NCI-H345 treated with DMSO at 0.1 percent for 48 hours (cell line): ENCODE measurements at regions not wholly inside any gene's neighbourhood (a gene's known extent, or its start where the extent isn't known, plus 50 kb on each side); places are given as distances from the start of the nearest gene placed in this dataset.

Experiments
- DNase-seq: peaks from one replicate; lab custom pipeline; 2025; ENCODE audit not compliant: unreplicated experiment; lab: John Stamatoyannopoulos, UW

GRCh38 chr21:22871692-22872091 lies 1873.5 kb downstream of the NCAM2 start:
- no peak for DNase-seq

GRCh38 chr21:22880573-22880972 lies 1882.4 kb downstream of the NCAM2 start:
- no peak for DNase-seq

DNA sequence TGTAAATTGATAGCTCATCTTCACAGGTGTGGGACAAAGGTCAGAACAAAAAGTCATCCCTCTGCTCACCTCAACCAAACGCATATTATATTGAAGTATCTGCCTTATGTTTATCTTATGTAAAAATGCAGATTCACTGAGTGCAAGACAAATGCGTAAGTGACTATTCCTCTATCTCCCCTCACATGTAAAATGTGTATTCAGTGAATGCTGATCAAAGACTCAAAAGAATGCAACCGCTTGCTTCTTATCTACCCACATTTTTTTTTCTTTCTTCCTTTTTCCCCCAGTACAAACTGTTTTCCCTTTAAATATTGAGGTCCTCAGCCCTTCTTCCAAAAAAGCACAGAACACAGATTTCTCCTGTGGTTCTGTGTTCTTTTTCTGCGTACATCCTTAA lies 1882.9 kb downstream of the NCAM2 start:
- no peak for DNase-seq

- DNase-seq = no peak
Observed at GRCh38 chr21:22885079-22885478, 1886.9 kb downstream of the NCAM2 start.

- DNase-seq = no peak
Observed at GRCh38 chr21:22885614-22886013, 1887.4 kb downstream of the NCAM2 start.

DNA sequence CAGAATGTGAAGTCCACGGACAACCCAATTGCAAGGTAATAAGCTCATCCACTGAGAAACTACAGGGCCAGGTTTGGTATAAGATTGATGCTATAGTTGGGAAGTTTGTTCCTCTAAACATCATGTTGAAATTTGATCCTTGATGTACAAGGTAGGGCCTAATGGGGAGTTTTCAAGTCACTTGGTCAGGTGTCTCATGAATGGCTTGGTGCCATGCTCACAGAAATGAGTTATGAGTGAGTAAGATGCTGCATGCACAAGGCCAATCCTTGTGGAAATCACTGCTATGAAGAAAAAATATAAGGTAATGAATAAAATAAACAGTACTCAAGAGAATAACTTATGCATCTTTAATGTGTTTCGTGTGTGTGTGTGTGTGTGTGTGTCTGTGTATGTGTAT lies 1891.2 kb downstream of the NCAM2 start:
- DNase-seq = no peak

GRCh38 chr21:22890656-22891055 lies 1892.4 kb downstream of the NCAM2 start:
- no peak for DNase-seq

GRCh38 chr21:22892028-22892427 lies 1893.8 kb downstream of the NCAM2 start:
- DNase-seq = no peak

GRCh38 chr21:22892740-22893139 lies 1894.5 kb downstream of the NCAM2 start:
- DNase-seq = no peak

- DNase-seq = no peak
Observed at GRCh38 chr21:22898051-22898665, 1899.9 kb downstream of the NCAM2 start.

DNA sequence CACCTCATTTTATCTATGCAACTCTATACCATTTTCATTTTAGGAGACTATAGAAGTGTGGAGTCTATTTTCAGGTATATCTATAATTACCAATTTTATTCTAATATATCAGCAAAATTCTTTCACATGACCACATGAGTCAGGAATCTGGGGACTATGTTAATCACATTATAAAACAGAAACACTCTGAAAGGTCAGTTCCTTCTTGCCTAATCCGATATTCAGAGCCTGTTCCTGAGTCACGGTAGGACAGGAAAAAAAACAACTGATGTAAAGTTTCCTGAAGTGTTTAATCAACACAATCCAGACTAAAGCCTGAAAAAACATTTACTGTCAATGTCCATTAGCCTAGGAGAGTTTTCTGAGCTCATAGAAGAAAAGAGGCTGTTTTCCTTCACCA lies 1902.3 kb downstream of the NCAM2 start:
- DNase-seq = no peak

DNA sequence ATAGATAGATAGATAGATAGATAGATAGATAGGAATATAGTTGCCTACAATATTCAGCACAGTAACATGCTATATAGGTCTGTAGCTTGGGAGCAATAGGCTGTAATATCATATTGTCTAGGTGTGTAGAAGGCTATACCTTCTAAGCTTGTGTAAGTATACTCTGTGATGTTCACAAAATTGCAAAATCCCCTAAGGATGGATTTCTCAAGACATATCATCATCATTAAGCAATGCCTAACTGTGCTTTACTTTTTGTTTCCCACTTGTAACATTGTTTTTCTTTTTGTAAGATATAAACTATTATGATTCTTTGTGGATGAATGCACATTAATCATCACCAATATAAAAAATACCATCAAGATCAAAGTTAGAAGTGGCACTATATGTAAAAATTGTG lies 1905.6 kb downstream of the NCAM2 start:
- DNase-seq = no peak

GRCh38 chr21:22904385-22904784 lies 1906.2 kb downstream of the NCAM2 start:
- DNase-seq = no peak

DNA sequence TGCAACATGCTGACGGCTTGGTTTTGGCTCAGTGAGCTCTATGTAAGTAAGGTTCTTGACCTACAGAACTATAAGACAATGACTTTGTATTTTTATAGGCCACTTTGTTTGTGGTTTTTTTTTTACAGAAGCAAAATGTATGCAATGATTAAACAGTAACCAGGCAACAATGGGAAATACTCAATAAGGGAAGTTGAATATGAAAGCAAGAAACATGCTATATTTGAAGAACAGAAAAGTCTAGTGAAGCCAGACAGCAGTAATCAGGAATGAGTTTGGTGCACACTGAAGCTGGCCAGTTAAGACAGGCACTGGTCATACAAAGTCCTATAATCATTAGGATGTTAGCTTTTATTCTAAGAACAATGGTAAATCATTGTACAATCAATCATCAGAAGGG lies 1926.8 kb downstream of the NCAM2 start:
- DNase-seq = no peak

- no peak for DNase-seq
Observed at GRCh38 chr21:22927469-22927868, 1929.3 kb downstream of the NCAM2 start.

DNA sequence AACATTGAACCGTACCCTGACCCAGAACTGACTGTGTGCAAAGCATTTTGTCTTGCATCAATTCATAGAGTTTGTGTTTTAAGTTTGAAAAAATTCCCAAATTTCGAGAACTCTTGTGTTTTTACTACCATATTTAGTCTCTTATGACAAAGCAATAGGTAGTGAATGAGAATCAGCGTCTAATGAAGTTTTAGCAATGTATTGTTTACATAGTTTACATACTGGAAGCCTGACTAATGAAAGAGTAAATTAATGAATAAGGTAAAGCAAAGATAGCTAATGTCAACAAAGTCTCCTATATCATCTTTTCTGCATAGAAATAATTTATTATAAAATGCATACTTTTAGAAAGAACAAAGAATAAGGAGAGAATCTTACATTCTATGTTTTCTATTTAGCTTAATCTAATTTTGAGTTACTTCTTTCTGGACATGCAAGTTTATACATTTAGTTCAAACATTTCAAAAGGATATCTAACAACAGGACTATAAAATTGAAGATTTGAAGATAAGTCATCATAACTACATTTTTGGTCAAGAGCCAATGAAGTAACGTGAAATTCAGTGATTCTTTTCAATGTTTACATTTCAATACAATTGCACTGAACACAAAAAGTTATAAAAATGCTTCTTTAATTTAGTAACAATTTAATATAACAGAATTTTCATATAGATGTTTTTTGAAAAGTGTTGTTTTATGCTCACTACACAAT lies 1943.7 kb downstream of the NCAM2 start:
- no peak for DNase-seq

- DNase-seq = no peak
Observed at GRCh38 chr21:22955559-22955958, 1957.3 kb downstream of the NCAM2 start.

- DNase-seq = no peak
Observed at GRCh38 chr21:22961258-22961657, 1963.0 kb downstream of the NCAM2 start.

GRCh38 chr21:22965455-22966135 lies 1967.4 kb downstream of the NCAM2 start:
- no peak for DNase-seq

DNA sequence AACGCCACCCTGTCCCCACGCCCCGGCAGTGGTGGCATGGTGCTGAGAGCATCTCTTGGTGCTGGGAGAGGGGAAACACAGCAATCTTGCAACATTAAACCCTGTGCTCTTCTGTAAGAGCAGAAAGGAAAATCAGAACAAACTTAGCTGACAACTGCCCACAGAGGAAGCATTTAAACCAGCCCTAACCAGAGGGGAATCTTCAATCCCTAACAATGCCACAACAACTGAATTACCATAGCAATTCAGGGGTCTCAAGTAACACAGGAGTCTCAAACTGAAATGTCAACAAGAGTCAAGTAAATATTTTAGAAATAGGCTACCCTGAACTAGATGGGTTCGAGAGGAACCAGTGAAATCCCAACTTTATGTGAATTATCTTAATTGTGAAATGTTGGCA lies 1983.6 kb downstream of the NCAM2 start:
- DNase-seq = no peak

- DNase-seq = no peak
Observed at GRCh38 chr21:22993144-22993543, 1994.9 kb downstream of the NCAM2 start.

DNA sequence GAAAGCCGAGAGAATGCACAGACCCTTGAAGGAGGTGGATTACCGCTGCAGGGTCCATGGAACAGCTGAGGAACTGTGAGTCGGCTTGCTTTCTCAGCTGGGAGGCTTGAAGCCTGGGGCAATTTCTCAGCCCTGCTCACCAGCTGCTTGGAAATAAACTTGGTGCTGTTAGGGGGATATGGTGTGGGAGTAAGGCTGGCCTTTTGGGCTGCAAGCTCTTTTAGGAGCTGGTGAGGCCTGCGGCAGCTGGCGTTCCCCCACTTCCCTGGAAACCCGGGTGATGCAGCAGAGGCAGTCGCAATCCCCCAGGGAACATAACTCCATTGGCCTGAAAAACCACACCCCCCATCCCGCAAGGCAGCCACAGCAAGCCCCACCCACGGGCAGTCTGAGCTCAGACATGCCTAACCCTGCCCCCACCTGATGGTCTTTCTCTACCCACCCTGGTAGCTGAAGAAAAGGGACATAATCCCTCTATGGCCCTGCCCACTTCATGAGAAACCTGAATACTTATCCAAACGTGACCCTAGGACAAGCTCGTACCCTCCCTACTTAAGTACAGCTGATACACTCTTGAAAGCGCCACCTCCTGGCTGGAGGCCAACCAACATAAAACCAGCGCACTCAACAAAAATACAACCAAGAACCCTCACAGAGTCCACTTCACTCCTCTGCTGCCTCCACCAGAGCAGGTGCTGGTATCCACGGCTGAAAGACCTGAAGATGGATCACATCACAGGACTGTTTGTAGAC lies 1995.8 kb downstream of the NCAM2 start:
- no peak for DNase-seq
